ENCODE measurements at regions not wholly inside any gene's neighbourhood (a gene's known extent, or its start where the extent isn't known, plus 50 kb on each side); places are given as distances from the start of the nearest gene placed in this dataset.
A peak's percentile ranks its signal among the peaks of the same experiment; 100 is the strongest.

GRCh38 chr16:85213926-85214675 is 101.8 kb upstream of the CIBAR2 start:
- intact Hi-C loops (cut with DNase I; ENCODE audit: low total_unique reads), result no loop called here
- no peak for TF ChIP-seq POLR2AphosphoS5 (IDR thresholded peaks at IDR 0.05)
- no peak for DNase-seq
- no peaks in the 10 kb centered on the region for H3K27me3 ChIP-seq
- no peaks in the 10 kb centered on the region for H3K9me3 ChIP-seq
- no peak overlapping the region for H3K4me3 ChIP-seq
- peaks cover 0 to 54% (median 21%) of the 10 kb centered on the region in 4 donors for H3K4me1 ChIP-seq
- H3K36me3 ChIP-seq, result no peaks in the 10 kb centered on the region
- peak overlapping the region in 1 of 5 donors; percentile 34 for H3K27ac ChIP-seq
- 90 to 94% (median 94%) methylated on average over 28 of the region's 28 CpGs for WGBS, 5 donors

DNA sequence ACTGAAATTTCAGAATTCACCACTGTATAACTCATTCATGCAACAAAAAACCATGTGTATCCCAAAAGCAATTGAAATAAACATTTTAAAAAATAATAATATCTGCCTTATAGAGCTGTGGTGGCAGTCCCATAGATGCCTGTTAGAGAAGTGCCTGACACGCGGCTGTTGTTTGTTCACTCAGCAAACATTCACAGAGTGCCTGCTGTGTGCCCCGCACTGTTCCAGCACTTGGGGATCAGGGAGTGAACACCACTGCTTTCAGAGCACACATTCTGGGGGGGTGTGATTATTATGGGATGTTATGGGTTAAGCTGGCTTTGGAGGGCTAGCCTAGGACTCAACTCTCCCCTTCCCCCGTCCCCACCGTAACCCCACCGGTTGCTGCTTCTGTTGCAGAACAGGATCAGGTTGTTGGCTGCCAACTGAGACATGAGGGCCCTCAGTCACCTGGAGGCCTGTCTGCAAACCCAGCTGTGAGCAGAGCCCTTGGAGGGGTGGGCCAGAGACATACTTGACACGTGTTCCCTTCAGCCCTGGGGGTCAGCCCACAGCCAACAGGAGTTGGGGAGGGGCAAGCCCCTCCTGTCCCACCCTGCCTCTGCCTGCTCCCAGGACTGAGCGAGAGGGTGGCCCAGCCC is 103.3 kb upstream of the CIBAR2 start:
- intact Hi-C loops (cut with DNase I; ENCODE audit: low total_unique reads), result no loop called here
- Histone ChIP-seq H3K4me3 (no peak overlapping the region), H3K36me3 (no peaks in the 10 kb centered on the region), H3K9me3 (no peaks in the 10 kb centered on the region), H3K27me3 (no peaks in the 10 kb centered on the region), H3K27ac (no peak overlapping the region), H3K4me1 (peaks cover 10 to 55% (median 26%) of the 10 kb centered on the region in 4 donors)
- DNase-seq, result no peak
- TF ChIP-seq EP300 (IDR thresholded peaks at IDR 0.05) (no peak), CTCF (IDR thresholded peaks at IDR 0.05) (no peak), POLR2AphosphoS5 (IDR thresholded peaks at IDR 0.05) (no peak), POLR2A (IDR thresholded peaks at IDR 0.05) (no peak)
- 66 to 71% (median 67%) methylated on average over 8 of the region's 8 CpGs for WGBS, 5 donors

DNA sequence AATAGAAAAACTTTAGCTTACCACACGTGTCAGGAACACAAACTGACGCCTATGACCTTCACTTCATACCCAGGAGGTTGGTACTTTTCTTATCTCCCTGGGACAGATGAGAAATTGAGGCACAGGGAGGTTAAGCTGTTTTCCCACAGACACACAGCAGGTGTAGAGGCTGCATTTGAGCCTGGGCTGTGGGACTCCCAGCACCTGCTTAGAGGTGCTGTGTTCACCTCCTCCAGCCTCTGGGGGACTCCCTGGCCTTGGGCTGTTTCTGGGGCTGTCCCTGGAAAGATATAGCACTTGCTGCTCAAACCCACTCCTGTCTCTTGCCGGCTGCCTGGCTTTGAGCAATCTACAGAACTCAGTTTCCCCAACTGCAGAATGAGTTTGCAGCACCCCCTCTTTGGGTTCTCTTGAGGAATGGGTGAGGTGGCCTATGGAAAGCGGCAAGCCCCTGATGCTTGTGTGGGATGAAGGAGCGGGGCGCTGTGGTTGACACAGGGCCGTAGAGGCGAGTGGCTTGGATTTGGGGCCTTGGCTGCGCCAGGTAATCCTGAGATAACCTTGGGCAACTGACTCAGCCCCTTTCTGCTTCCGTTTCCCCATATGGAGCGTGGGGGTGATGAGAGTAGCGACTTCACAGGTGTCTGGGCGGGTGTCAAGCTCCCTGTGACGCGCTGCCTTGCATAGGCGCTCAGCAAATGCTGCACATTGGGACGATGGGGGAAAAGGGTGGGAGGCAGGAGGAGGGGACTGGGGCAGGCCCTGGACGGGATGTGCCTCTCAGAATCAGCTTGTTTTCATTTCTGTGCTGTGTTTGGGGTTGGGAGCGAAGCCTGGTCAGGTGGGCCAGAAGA is 104.5 kb upstream of the CIBAR2 start:
- peaks cover 19 to 55% (median 29%) of the 10 kb centered on the region in 4 donors for H3K4me1 ChIP-seq
- intact Hi-C loops (cut with DNase I; ENCODE audit: low total_unique reads), result no loop called here
- H3K27ac ChIP-seq, result no peak overlapping the region
- H3K9me3 ChIP-seq, result no peaks in the 10 kb centered on the region
- WGBS, 5 donors, result 88 to 94% (median 93%) methylated on average over 18 to 19 of the region's 19 CpGs
- no peaks in the 10 kb centered on the region for H3K36me3 ChIP-seq
- TF ChIP-seq CTCF (IDR thresholded peaks at IDR 0.05) (no peak), POLR2AphosphoS5 (IDR thresholded peaks at IDR 0.05) (no peak), POLR2A (IDR thresholded peaks at IDR 0.05) (no peak), EP300 (IDR thresholded peaks at IDR 0.05) (no peak)
- no peak overlapping the region for H3K4me3 ChIP-seq
- H3K27me3 ChIP-seq, result no peaks in the 10 kb centered on the region
- DNase-seq, result no peak

DNA sequence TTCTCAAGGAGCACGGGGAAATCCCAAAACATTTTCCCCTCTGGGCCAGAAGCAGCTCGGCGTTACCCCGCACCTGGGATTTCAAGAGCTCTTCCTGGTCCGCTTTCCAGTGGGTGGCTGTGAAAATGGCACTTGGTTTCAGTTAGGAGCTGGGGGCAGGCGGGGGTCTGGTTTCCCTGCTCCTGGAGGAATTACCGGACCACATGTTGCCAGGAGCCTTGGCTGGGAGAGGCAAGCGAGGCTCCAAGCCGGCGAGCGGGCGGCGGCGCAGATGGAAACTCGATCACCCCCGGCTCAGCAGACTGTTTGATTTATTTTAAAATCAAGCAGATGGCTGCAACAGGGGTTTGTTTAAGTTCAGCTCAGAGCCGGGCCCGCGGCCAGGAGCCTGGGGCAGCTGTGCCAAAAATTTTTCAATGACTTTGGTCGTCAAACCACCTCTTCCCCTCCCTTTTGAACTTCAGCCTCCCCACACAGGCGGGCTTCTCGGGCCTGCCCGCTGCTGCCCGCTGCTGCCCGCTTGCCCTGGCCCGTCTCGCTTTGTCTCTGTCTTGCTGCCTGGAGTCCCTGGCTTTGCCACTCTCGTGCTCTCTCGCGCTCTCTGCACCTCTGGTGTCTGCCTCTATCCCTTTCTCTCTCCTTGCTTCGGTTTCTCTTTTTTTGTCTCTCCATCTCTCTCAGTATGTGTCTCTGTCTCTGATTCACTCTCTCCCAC is 108.0 kb upstream of the CIBAR2 start:
- H3K27ac ChIP-seq, result peak overlapping the region; percentile 49 to 74 (median 55)
- 9 to 19% (median 17%) methylated on average over 25 to 31 of the region's 31 CpGs for WGBS, 5 donors
- H3K4me3 ChIP-seq, result peak overlapping the region; percentile 23 to 40 (median 26)
- DNase-seq, result peak; percentile 84 to 92
- no peaks in the 10 kb centered on the region for H3K36me3 ChIP-seq
- no peak for TF ChIP-seq EP300 (IDR thresholded peaks at IDR 0.05)
- TF ChIP-seq POLR2AphosphoS5 (IDR thresholded peaks at IDR 0.05), result peak in 1 of 3 donors; percentile 54
- H3K9me3 ChIP-seq, result no peaks in the 10 kb centered on the region
- H3K4me1 ChIP-seq, result peaks cover 19 to 40% (median 25%) of the 10 kb centered on the region in 4 donors
- no peaks in the 10 kb centered on the region for H3K27me3 ChIP-seq
- intact Hi-C loops (cut with DNase I; ENCODE audit: low total_unique reads), result no loop called here
